Ascending aorta (tissue), 2 donors: ENCODE measurements at regions not wholly inside any gene's neighbourhood (a gene's known extent, or its start where the extent isn't known, plus 50 kb on each side); places are given as distances from the start of the nearest gene placed in this dataset.

ENCODE experiments used
- DNase-seq, 2 donors: peaks; one replicate each; pipeline ENCODE4 v3.0.0-alpha.2; 2019; ENCODE audit warnings: low spot score in 2 of 2
- H3K27ac ChIP-seq, 2 donors: fragments of 200-600 bp; sonication (generic); one replicate each; pipeline ENCODE4 v1.5.1; 2016 to 2017; ENCODE audit warnings: mild to moderate bottlenecking in 1 of 2
- H3K27me3 ChIP-seq: fragments of 200-600 bp; sonication (generic); one replicate; pipeline ENCODE4 v1.5.1; 2017
- H3K36me3 ChIP-seq, 2 donors: fragments of 200-600 bp; sonication (generic); one replicate each; pipeline ENCODE4 v1.5.1; 2016
- H3K4me1 ChIP-seq, 2 donors: fragments of 200-600 bp; sonication (generic); one replicate each; pipeline ENCODE4 v1.5.1; 2016 to 2017; ENCODE audit warnings: mild to moderate bottlenecking in 1 of 2
- H3K4me3 ChIP-seq, 2 donors: fragments of 200-600 bp; sonication (generic); one replicate each; pipeline ENCODE4 v1.5.1; 2016 to 2017; ENCODE audit warnings: mild to moderate bottlenecking in 1 of 2
- H3K9me3 ChIP-seq, 2 donors: fragments of 200-600 bp; sonication (generic); one replicate each; pipeline ENCODE4 v1.5.1; 2016
- CTCF ChIP-seq, 3 experiments: fragments of 200-600 bp in 2 of 3; fragments of 450-650 bp in 1 of 3; sonication (generic) in 2 of 3; IDR thresholded peaks; one replicate each; pipeline ENCODE4 v1.5.1; 2016 to 2019; ENCODE audit warnings: antibody characterized with exemption in 3 of 3, mild to moderate bottlenecking in 1 of 3, moderate library complexity in 1 of 3
- intact Hi-C: fragments of 100-400 bp; cut with DNase I; formaldehyde crosslinking; loops from one replicate; pipeline ENCODE4 v1.15.1; 2023

GRCh38 chr2:12173271-12173942 lies 427.0 kb downstream of the LPIN1 start:
- Histone ChIP-seq H3K4me3 (no peak overlapping the region), H3K27ac (no peak overlapping the region), H3K36me3 (no peaks in the 10 kb centered on the region), H3K4me1 (peaks cover 4 to 19% of the 10 kb centered on the region in 2 donors), H3K9me3 (no peaks in the 10 kb centered on the region), H3K27me3 (no peaks in the 10 kb centered on the region)
- intact Hi-C loops = loop anchor here (5.0 kb wide), 1 partner anchor 544 kb away; the partner anchor contains the start of gene TRIB2
- no peak for DNase-seq
- TF ChIP-seq CTCF (IDR thresholded peaks at IDR 0.05) = no peak

DNA sequence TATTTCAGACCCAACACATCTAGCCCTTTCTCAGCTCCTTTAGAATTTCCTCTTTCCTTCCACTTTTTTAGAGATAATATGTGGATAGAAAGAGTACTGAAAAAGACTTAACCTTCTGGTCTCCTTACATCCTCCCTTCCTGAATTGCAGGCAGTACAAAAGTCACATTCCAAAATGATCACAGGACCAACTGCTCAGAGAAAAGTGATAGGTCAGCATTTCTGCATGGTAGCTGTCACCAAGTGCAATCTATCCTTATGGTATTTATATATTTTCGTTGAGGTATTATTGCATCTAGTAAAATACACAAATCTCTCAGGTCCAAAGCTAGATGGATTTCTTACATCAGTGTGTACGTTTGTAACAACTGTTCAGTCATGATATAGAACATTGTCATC lies 427.5 kb downstream of the LPIN1 start:
- H3K4me1 ChIP-seq = peaks cover 4 to 16% of the 10 kb centered on the region in 2 donors
- intact Hi-C loops = loop anchor here (5.0 kb wide), 1 partner anchor 543 kb away; the partner anchor contains the start of gene TRIB2
- no peak overlapping the region for H3K4me3 ChIP-seq
- H3K9me3 ChIP-seq = no peaks in the 10 kb centered on the region
- H3K27me3 ChIP-seq = no peaks in the 10 kb centered on the region
- no peak for TF ChIP-seq CTCF (IDR thresholded peaks at IDR 0.05)
- DNase-seq = no peak
- no peak overlapping the region for H3K27ac ChIP-seq
- no peaks in the 10 kb centered on the region for H3K36me3 ChIP-seq

DNA sequence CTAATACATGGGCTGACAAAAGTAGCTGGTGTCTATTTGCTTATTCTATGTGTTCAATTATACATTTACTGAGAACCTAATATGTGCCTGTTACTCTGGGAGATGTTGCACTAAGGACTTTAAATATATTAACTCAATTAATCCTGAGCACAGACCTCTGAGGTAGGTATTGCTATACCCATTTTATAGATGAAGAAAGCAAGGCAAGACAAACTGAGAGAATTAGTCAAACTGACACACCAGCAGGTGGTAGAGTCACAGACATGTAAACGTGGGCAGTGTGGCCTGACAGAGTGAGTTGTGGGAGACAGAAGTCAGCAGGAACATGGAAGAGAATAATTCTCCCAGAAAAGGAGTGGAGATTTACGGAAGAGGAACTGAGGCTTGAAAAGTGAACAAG lies 428.9 kb downstream of the LPIN1 start:
- Histone ChIP-seq H3K27ac (no peak overlapping the region), H3K4me3 (no peak overlapping the region), H3K4me1 (peaks cover 0 to 11% of the 10 kb centered on the region in 2 donors), H3K27me3 (no peaks in the 10 kb centered on the region), H3K9me3 (no peaks in the 10 kb centered on the region), H3K36me3 (no peaks in the 10 kb centered on the region)
- no peak for TF ChIP-seq CTCF (IDR thresholded peaks at IDR 0.05)
- intact Hi-C loops = no loop called here
- no peak for DNase-seq

DNA sequence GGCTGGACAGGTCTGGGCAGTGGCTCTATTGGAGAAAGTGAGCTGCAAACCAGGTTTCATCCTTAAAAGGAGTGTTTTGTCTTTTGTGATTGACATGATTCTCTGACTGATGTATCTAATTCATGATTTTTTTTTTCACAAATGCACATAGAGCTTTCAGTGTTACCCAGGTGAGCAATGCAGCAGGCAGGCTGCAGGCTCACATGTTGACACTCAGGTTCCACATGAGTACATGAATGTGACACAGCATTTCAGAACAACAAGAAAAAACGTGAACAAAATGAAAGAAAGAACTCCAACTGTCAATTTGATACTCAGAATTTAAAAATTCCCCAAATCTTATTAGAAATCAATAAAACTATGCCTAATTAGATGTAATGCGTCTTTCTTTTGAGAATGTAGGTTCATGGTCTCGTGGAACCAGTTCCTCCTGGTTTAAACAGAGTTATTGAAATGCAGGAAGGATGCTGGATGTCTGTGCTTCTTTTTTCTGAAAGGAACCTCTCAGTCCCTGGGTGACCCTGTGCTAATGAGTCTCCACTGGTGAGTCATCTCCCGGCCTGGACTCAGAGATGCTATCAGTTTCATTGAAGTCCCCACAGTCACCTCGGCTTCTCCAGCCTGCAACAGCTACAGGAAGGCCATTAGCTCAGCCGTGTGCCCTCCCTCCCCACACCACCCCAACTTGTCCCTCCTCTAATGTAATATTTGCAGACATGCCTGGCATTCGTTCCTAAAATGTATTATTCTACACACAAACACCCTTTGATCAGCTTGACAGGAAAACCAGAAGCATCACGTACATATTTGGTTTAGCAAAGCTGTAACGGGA lies 430.4 kb downstream of the LPIN1 start:
- H3K27ac ChIP-seq = no peak overlapping the region
- peaks cover 0 to 11% of the 10 kb centered on the region in 2 donors for H3K4me1 ChIP-seq
- intact Hi-C loops = no loop called here
- no peaks in the 10 kb centered on the region for H3K9me3 ChIP-seq
- no peaks in the 10 kb centered on the region for H3K36me3 ChIP-seq
- no peaks in the 10 kb centered on the region for H3K27me3 ChIP-seq
- DNase-seq = peak; percentile 37 to 79
- H3K4me3 ChIP-seq = no peak overlapping the region
- no peak for TF ChIP-seq CTCF (IDR thresholded peaks at IDR 0.05)

DNA sequence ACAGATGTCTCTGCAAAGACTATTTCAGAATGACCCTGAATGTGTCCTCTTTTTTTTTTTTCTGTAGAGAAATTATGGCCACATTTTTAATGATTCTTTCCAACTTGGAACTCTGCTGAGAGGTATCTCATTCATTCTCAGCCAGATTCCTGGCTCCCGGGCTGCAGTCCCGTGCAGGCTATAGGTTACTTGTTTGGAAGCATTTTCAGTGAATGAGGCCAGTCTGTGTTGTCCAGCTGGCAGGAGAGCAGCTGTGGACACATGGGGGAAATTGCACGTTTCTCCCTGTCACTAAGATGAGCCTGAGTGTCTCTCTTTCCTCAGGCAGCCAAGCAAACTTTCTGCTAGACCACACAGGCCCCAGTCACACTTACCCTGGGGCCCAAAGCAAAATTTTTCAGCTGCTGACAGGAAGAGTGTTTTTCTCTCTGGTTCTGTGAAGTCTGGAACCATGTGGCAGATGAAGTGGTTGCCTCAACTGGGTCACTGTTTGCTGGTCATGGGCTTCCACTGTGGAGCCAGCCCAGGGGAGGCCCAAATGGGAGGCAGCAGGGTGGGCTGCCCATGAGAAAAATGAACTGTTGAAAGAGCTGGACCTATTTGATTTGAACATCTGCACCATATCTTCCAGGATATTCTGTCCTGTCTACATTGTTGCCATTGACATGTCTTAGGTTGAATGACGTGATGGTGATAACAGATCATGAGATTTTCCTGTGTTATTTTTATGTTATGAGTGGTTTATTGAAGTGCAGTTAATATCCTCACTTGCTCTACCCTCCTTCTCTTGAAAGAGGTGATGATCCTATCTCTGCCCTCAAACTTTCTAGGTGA lies 431.2 kb downstream of the LPIN1 start:
- Histone ChIP-seq H3K36me3 (no peaks in the 10 kb centered on the region), H3K27me3 (no peaks in the 10 kb centered on the region), H3K4me3 (no peak overlapping the region), H3K4me1 (peaks cover 0 to 11% of the 10 kb centered on the region in 2 donors), H3K27ac (no peak overlapping the region), H3K9me3 (no peaks in the 10 kb centered on the region)
- no peak for DNase-seq
- intact Hi-C loops = no loop called here
- TF ChIP-seq CTCF (IDR thresholded peaks at IDR 0.05) = no peak
